GM20000 (cell line): ENCODE measurements at regions not wholly inside any gene's neighbourhood (a gene's known extent, or its start where the extent isn't known, plus 50 kb on each side); places are given as distances from the start of the nearest gene placed in this dataset.

Source experiments
- DNase-seq: peaks from one replicate; pipeline ENCODE4 v3.0.0; 2012; ENCODE audit warnings: low spot score
- TF ChIP-seq, protein P1 (sequence below): IDR thresholded peaks from 2 replicates; pipeline ENCODE4 v1.5.1; 2012; ENCODE audit warnings: mild to moderate bottlenecking, control low read depth; ENCODE audit errors: extremely low read depth, missing control alignments

DNA sequence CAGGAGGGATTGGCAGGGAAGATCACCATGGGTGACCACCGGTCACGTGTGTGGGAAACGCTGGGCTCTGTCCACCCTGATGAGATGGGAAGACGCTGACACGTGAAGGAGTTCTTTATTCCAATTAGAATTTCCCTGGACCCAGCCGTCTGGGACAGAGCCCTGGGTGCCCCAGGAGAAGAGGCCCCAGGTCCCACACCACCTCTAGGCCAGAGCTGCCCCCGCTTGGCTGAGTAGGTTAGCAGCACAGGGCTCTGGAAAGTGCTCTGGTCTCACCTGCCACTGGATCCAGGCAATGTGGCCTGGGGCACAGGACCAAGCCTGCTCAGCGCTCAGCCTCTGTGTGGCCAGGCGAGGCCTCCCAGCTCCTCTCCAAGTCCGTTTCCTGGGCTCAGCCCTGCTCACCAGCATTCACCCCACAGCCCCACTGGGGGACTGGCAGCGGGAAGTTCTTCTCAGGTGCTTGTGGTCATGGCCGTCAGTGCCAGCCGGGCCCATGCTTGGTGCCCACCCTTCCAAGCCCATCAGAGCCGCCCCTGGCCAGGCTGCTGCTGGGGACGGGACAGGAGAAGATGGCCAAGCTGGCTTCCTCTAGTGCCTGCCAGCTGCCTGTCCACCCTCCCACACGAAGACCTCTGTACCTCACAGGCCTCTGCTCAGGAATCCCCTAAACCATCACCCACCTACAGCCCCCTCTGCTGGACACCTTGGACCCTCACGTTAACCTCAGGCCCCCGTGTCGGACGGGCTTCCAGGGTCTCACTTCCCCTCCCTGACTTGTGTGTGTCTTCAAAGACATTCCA lies 62.5 kb upstream of the FGF3 start:
- DNase-seq = no peak
- TF ChIP-seq, protein P1, sequence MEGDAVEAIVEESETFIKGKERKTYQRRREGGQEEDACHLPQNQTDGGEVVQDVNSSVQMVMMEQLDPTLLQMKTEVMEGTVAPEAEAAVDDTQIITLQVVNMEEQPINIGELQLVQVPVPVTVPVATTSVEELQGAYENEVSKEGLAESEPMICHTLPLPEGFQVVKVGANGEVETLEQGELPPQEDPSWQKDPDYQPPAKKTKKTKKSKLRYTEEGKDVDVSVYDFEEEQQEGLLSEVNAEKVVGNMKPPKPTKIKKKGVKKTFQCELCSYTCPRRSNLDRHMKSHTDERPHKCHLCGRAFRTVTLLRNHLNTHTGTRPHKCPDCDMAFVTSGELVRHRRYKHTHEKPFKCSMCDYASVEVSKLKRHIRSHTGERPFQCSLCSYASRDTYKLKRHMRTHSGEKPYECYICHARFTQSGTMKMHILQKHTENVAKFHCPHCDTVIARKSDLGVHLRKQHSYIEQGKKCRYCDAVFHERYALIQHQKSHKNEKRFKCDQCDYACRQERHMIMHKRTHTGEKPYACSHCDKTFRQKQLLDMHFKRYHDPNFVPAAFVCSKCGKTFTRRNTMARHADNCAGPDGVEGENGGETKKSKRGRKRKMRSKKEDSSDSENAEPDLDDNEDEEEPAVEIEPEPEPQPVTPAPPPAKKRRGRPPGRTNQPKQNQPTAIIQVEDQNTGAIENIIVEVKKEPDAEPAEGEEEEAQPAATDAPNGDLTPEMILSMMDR = no peak

DNA sequence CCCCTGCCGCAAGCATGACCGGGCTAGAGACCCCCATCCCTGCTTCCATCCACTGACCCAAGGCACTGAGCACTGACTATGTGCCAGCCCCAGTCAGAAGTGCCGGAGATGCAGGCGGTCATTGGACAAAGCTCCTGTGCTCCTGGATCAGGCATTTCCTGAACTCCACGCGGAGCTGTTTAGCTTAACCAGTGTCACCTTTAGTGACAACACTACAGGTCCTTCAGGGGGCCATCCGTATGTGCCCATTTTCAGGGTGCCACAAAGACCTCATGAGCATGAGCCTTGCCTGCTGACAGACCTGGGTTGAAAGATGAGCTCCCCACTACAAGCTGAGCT lies 63.0 kb upstream of the FGF3 start:
- DNase-seq = no peak
- TF ChIP-seq, protein P1 = no peak

DNA sequence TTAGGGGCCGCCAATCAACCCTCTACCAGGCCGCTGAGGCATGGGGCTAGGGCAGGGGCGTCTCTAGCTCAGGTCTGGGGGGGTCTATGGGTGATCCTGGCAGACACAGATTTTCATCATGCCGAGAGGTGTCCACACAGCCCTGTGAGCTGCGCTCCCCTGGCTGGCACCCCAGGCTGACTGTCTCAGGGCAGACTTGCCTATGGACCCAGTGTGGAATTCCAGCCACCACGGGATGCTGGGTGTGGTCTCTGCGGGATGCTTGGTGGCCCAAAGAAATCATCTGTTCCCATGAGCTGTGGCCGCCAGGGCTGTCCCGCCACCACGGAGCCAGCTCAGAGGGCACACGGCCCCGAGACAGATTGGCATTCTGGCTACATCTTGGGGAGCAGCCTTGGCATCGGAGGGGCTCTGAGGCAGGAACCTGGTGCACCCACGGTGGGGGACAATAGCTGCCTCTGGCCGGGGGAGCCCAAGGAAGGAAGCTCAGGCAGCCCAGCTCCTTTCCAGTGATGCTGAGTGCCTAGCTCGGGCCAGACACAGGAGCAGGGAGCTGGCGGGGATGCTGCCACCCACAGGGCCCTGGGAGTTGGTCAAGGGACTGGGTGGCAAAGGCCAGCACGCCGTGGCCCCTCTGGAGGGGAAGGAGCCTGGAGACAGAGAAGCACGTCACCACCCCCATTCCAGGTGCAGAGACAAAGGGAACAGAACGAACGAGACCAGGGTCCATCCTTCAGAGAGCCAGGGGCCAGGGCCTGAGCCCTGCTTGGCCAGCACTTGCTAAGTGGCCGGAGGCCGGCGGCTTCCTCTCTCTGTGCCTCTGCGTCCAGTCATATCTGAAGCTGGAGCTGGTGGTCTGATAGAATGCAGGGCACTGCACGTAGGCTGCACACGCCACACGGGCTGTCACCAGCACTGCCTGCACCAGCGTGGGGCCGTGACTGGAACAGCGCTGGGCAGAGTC lies 64.4 kb upstream of the FGF3 start:
- no peak for DNase-seq
- TF ChIP-seq, protein P1 = no peak

DNA sequence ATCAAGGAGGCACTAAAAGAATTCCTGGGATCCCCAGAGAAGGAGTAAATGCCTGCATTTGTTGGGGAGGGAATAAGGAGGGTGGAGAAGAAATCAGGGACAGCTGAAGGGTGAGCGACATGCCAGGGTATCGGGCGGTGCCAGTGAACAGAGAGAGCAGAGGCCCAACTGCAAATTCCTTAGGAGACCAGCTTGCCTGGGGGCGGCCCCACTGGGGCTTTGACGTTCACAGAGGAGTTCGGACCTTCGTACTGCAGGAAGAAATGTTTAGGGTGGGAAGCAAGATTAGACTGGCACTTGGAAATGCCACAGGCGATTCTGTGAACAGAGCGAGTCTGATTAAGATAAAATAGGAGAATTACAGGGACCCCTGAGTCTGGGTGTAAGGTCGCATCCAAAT lies 65.1 kb upstream of the FGF3 start:
- no peak for DNase-seq
- TF ChIP-seq, protein P1 = no peak

DNA sequence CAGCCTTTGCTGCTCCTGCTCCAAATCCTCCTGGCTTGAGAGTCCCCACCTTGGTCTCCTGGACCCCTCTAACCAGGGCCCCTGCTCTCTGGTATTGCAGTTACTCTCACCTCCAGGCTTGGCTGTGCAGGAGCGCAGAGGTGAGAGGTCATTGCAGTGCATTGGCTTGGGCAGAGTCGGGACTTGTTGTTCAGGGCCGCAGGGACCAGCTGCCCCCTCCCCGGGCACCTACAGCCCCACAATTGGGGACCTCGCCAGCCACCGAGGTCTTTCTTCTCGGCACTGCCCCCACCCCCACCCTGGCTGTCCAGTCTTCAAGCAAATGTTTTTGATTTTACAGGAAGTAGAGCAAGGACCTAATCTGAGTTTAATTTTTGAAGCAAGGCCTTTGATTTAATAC lies 65.5 kb upstream of the FGF3 start:
- TF ChIP-seq, protein P1 = no peak
- DNase-seq = no peak

DNA sequence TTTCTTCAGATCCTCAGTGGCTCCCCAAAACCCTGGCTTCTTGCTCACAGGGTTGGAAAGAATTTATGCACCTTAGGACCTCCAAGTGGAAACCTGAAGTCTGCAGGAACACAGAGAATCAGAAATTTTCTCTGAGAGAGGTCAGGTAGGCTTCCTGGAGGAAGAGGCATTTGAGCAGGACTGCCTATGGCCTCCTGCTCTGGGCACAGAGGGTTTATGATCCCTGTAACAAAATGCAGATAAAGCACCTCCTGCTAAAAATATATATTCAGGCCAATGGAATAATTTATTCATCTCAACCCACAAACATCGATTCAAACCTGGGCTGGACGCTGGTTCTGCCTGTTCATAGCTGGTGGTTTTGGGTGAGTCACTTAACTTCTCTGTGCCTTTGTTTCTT lies 68.1 kb upstream of the FGF3 start:
- TF ChIP-seq, protein P1 = no peak
- DNase-seq = no peak

DNA sequence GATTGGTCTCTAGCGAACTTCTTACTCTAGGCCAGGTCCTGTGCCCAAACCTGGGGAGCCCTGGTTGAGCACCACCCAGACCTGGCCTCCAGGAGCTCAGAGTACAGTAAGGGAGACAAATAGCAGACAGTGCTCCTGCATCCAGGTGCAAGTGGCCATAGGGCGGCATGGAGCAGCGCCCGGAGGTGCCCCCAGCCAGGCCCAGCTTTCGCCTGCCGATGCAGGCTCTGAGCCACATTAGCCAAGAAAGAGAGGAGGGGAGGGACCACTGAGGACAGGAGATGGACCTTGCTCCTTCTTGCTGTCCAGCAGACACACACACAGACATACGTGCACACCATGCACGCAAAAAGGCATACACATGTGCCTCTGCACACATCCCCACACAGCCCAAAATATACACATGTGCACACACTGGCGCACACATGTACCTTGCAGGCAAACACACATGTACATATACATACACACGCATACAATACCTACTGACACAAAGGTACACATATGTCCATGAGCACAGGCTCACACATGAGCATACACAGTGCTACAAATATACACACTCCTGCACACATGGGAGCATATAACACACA lies 68.7 kb upstream of the FGF3 start:
- no peak for DNase-seq
- TF ChIP-seq, protein P1 = no peak
